OCI-LY3 (cell line): ENCODE measurements at regions not wholly inside any gene's neighbourhood (a gene's known extent, or its start where the extent isn't known, plus 50 kb on each side); places are given as distances from the start of the nearest gene placed in this dataset.

ENCODE experiments used
- H2AFZ ChIP-seq: fragments of 200-600, 300-600 bp; shearing (Covaris generic); 2 replicates; pipeline ENCODE4 v1.6.0; 2014; ENCODE audit warnings: antibody characterized with exemption, low read depth, low read length
- H3K27ac ChIP-seq: fragments of 200-600, 300-600 bp; sonication (generic); 2 replicates; pipeline ENCODE4 v1.5.1; 2014; ENCODE audit warnings: mild to moderate bottlenecking, low read length, moderate library complexity, mixed read lengths
- H3K27me3 ChIP-seq: fragments of 200-600, 300-600 bp; sonication (generic); 2 replicates; pipeline ENCODE4 v1.6.1; 2014; ENCODE audit warnings: low read depth, low read length, mixed read lengths
- H3K36me3 ChIP-seq: fragments of 200-600, 300-600 bp; sonication (generic); replicated peaks from 2 replicates; pipeline ENCODE3; 2014; ENCODE audit warnings: low read depth, low read length, mixed read lengths
- H3K4me1 ChIP-seq: fragments of 300-600, 200-600 bp; sonication (generic); 2 replicates; pipeline ENCODE4 v1.6.1; 2014; ENCODE audit warnings: low read length, mixed read lengths
- H3K4me2 ChIP-seq: fragments of 200-600, 300-600 bp; sonication (generic); 2 replicates; pipeline ENCODE4 v1.6.1; 2014; ENCODE audit warnings: low read length, mixed read lengths
- H3K4me3 ChIP-seq: fragments of 300-600, 200-600 bp; sonication (generic); 2 replicates; pipeline ENCODE4 v1.5.1; 2014; ENCODE audit warnings: antibody characterized with exemption, mild to moderate bottlenecking, low read length, moderate library complexity
- H3K79me2 ChIP-seq: fragments of 300-600, 200-600 bp; shearing (Covaris generic); 2 replicates; pipeline ENCODE4 v1.6.1; 2014; ENCODE audit warnings: mild to moderate bottlenecking, low read length, mixed read lengths
- H3K9ac ChIP-seq: fragments of 300-600, 200-600 bp; shearing (Covaris generic); 2 replicates; pipeline ENCODE4 v1.6.0; 2014; ENCODE audit warnings: mild to moderate bottlenecking, low read length, moderate library complexity
- H3K9me3 ChIP-seq: fragments of 200-600, 300-600 bp; shearing (Covaris generic); 2 replicates; pipeline ENCODE4 v1.6.1; 2014; ENCODE audit warnings: low read length, mixed read lengths; ENCODE audit not compliant: insufficient read depth
- H4K20me1 ChIP-seq: fragments of 200-600, 300-600 bp; sonication (generic); 2 replicates; pipeline ENCODE4 v1.6.1; 2016; ENCODE audit warnings: low read length, mixed read lengths; ENCODE audit not compliant: insufficient read depth
- CTCF ChIP-seq: fragments of 200-600, 300-600 bp; sonication (generic); IDR thresholded peaks from 2 replicates; pipeline ENCODE4 v1.5.1; 2014; ENCODE audit warnings: antibody characterized with exemption, low read length, low read depth
- EZH2phosphoT487 ChIP-seq: fragments of 200-600 bp; shearing (Covaris generic); IDR thresholded peaks from 2 replicates; pipeline ENCODE4 v1.6.1; 2018; ENCODE audit warnings: antibody characterized with exemption, mixed run types, low read depth

GRCh38 chr1:30232288-30232899 lies 491.0 kb downstream of the MATN1 start:
- Histone ChIP-seq H3K9ac (no peak overlapping the region), H3K27ac (no peak overlapping the region), H3K79me2 (no peaks in the 10 kb centered on the region), H3K9me3 (no peaks in the 10 kb centered on the region), H4K20me1 (no peaks in the 10 kb centered on the region), H3K4me1 (no peaks in the 10 kb centered on the region), H2AFZ (no peak overlapping the region), H3K36me3 (no peaks in the 10 kb centered on the region), H3K27me3 (no peaks in the 10 kb centered on the region), H3K4me3 (no peak overlapping the region), H3K4me2 (no peak overlapping the region)
- TF ChIP-seq EZH2phosphoT487 (no peak), CTCF (peak; percentile 65)

- no peaks in the 10 kb centered on the region for H3K79me2 ChIP-seq
- H3K4me2 ChIP-seq: no peak overlapping the region
- H4K20me1 ChIP-seq: no peaks in the 10 kb centered on the region
- H3K27me3 ChIP-seq: no peaks in the 10 kb centered on the region
- no peak overlapping the region for H3K9ac ChIP-seq
- H3K36me3 ChIP-seq: no peaks in the 10 kb centered on the region
- no peaks in the 10 kb centered on the region for H3K4me1 ChIP-seq
- H3K4me3 ChIP-seq: no peak overlapping the region
- TF ChIP-seq EZH2phosphoT487: no peak
- TF ChIP-seq CTCF: no peak
- H3K27ac ChIP-seq: no peak overlapping the region
- H2AFZ ChIP-seq: no peak overlapping the region
- H3K9me3 ChIP-seq: no peaks in the 10 kb centered on the region
Measured at GRCh38 chr1:30229960-30230359, 493.4 kb downstream of the MATN1 start.

- H3K27me3 ChIP-seq: no peaks in the 10 kb centered on the region
- H3K79me2 ChIP-seq: no peaks in the 10 kb centered on the region
- H4K20me1 ChIP-seq: no peaks in the 10 kb centered on the region
- no peaks in the 10 kb centered on the region for H3K4me1 ChIP-seq
- TF ChIP-seq EZH2phosphoT487 (no peak), CTCF (no peak)
- no peak overlapping the region for H3K27ac ChIP-seq
- no peak overlapping the region for H2AFZ ChIP-seq
- H3K4me3 ChIP-seq: no peak overlapping the region
- no peaks in the 10 kb centered on the region for H3K36me3 ChIP-seq
- H3K4me2 ChIP-seq: no peak overlapping the region
- H3K9ac ChIP-seq: no peak overlapping the region
- H3K9me3 ChIP-seq: no peaks in the 10 kb centered on the region
Measured at GRCh38 chr1:30229557-30229956, 493.8 kb downstream of the MATN1 start.

GRCh38 chr1:30226648-30227047 lies 496.7 kb downstream of the MATN1 start:
- H3K27ac ChIP-seq: no peak overlapping the region
- no peaks in the 10 kb centered on the region for H3K9me3 ChIP-seq
- no peaks in the 10 kb centered on the region for H3K4me1 ChIP-seq
- H4K20me1 ChIP-seq: no peaks in the 10 kb centered on the region
- H3K27me3 ChIP-seq: no peaks in the 10 kb centered on the region
- no peak overlapping the region for H3K4me3 ChIP-seq
- no peak overlapping the region for H3K4me2 ChIP-seq
- H3K9ac ChIP-seq: no peak overlapping the region
- H2AFZ ChIP-seq: no peak overlapping the region
- TF ChIP-seq CTCF (no peak), EZH2phosphoT487 (no peak)
- H3K36me3 ChIP-seq: no peaks in the 10 kb centered on the region
- H3K79me2 ChIP-seq: no peaks in the 10 kb centered on the region
